Activated T-helper 17 cell treated with anti-CD3 and anti-CD28 coated beads, Interleukin-2, amount 50 U/mL, for 72 hours (primary cell): ENCODE measurements at regions not wholly inside any gene's neighbourhood (a gene's known extent, or its start where the extent isn't known, plus 50 kb on each side); places are given as distances from the start of the nearest gene placed in this dataset.
"Not testable (repeated sequence)": the region's sequence is repeated elsewhere in the genome, so short reads cannot be mapped to it uniquely, and the experiment has no call there.

ENCODE experiments used
- ATAC-seq: fragments of 150-1000 bp; cut with Tn5 transposase; replicated peaks from 2 replicates; pipeline ENCODE4 v1.10.0; 2021; ENCODE audit warnings: mild to moderate bottlenecking, moderate library complexity
- H3K27ac Mint-ChIP-seq: one replicate; pipeline ENCODE4 v1.8.0; 2022; ENCODE audit warnings: mixed read lengths
- H3K27me3 Mint-ChIP-seq: one replicate; pipeline ENCODE4 v1.8.0; 2022; ENCODE audit warnings: mixed read lengths
- H3K36me3 Mint-ChIP-seq: one replicate; pipeline ENCODE4 v1.8.0; 2022; ENCODE audit warnings: low read depth, mild to moderate bottlenecking, mixed read lengths
- H3K4me1 Mint-ChIP-seq: one replicate; pipeline ENCODE4 v1.8.0; 2022; ENCODE audit warnings: mixed read lengths
- H3K4me3 Mint-ChIP-seq: one replicate; pipeline ENCODE4 v1.8.0; 2022; ENCODE audit warnings: mild to moderate bottlenecking, mixed read lengths
- H3K9me3 Mint-ChIP-seq: one replicate; pipeline ENCODE4 v1.8.0; 2022; ENCODE audit warnings: mixed read lengths

DNA sequence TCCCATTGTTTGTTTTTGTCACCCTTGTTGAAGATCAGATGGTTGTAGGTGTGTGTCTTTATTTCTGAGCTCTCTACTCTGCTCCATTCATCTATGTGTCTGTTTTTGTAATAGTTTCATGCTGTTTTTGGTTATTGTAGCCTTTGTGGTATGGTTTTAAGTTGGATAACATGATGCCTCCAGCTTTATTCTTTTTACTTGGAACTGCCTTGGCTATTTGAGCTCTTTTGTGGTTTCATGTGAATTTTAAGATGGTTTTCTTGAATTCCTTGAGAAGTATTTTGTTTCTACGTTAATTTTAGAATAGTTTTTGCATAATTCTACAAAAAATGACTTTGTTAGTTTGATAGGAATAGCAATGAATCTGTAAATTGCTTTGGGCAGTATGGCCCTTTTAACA, 170.0 kb upstream of the IGFBP3 start:
- no peak overlapping the region for H3K4me3 Mint-ChIP-seq
- no peaks in the 10 kb centered on the region for H3K36me3 Mint-ChIP-seq
- H3K27ac Mint-ChIP-seq = no peak overlapping the region
- H3K27me3 Mint-ChIP-seq = no peaks in the 10 kb centered on the region
- ATAC-seq = no peak
- H3K4me1 Mint-ChIP-seq = no peaks in the 10 kb centered on the region
- H3K9me3 Mint-ChIP-seq = peaks cover 9% of the 10 kb centered on the region

DNA sequence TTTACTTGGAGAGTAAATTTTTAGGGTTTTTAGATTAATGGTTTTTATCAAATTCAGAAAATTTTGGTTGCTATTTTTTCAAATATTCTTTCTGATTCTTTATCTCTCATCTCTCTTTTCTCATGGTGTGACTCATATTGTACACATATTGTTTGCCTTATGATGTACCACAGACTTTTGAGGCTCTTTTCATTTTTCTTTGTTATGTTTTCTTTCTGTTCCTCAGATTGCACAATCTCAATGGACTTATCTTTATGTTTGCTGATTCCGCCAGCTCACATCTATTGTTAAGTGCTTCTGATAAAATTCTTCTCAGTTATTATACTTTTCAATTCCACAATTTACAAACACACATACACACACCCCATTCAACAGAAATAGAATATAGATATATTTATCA, 168.2 kb upstream of the IGFBP3 start:
- peaks cover 9% of the 10 kb centered on the region for H3K9me3 Mint-ChIP-seq
- H3K4me1 Mint-ChIP-seq = no peaks in the 10 kb centered on the region
- H3K4me3 Mint-ChIP-seq = no peak overlapping the region
- no peak overlapping the region for H3K27ac Mint-ChIP-seq
- ATAC-seq = no peak
- H3K36me3 Mint-ChIP-seq = no peaks in the 10 kb centered on the region
- no peaks in the 10 kb centered on the region for H3K27me3 Mint-ChIP-seq

DNA sequence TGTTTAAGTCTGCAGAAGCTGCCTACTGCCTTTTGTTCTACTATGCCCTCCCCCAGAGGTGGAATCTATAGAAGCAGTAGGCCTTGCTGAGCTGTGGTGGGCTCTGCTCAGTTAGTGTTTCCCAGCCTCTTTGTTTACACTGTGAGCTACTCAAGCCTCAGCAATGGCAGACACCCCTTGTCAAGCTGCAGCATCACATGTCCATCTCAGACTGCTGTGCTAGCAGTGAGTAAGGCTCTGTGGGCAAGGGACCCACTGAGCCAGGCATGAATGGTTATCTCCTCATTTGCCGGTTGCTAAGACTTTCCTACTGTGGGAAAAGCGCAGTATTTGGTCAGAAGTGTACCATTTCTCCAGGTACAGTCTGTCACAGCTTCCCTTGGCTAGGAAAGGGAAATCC, 167.4 kb upstream of the IGFBP3 start:
- not testable (repeated sequence) for H3K4me3 Mint-ChIP-seq, ATAC-seq, H3K36me3 Mint-ChIP-seq, H3K9me3 Mint-ChIP-seq, H3K4me1 Mint-ChIP-seq, H3K27ac Mint-ChIP-seq, H3K27me3 Mint-ChIP-seq

DNA sequence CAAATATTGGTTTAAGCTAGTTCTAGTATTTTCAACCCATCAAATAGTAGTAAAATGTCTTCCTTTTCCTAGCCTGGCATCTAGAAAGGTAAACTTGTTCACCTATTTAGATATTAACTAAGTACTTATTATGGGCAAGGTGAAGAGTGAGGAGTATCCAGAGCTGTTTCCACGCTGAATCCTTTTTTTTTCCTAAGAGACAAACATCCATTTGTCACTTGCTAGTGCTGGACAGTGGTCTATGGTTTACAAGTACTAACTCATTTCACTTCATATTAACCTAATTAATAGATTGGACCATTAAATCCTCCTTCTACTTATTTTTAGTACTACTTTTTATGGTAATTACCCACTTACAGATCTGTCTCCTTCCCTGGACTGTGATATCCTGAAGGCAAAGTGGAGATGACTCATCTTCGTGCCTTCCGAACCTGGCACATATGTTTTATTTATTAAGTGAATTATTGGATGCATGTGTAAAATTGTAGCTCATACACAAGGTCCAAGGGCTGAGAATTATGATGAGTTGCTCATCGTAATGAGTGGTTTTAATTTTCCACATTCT, 159.6 kb upstream of the IGFBP3 start:
- Mint-ChIP-seq H3K27ac (no peak overlapping the region), H3K36me3 (no peaks in the 10 kb centered on the region), H3K9me3 (peaks cover 5% of the 10 kb centered on the region), H3K4me3 (no peak overlapping the region), H3K4me1 (no peaks in the 10 kb centered on the region), H3K27me3 (no peaks in the 10 kb centered on the region)
- ATAC-seq = no peak

DNA sequence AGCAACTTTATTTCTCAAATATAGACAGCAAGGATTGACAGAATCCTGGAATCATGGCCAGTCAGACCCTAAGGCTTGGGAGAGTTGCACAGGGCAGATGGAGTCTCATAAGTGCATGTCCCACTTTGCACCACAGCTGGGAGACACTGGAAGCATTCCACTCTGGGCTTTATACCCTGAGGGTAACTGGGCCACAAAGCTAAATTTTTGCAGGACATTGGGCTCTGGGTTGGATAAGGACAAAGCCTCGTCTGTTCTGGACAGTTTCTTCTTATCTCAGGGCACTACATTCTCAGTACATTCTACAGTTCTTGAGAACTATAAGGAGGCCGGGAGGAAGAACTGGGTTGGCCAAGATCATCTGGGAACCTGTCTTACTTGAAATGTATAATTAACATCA, 158.3 kb upstream of the IGFBP3 start:
- H3K4me3 Mint-ChIP-seq = no peak overlapping the region
- H3K9me3 Mint-ChIP-seq = peaks cover 5% of the 10 kb centered on the region
- no peaks in the 10 kb centered on the region for H3K27me3 Mint-ChIP-seq
- no peak for ATAC-seq
- H3K4me1 Mint-ChIP-seq = no peaks in the 10 kb centered on the region
- H3K36me3 Mint-ChIP-seq = no peaks in the 10 kb centered on the region
- H3K27ac Mint-ChIP-seq = no peak overlapping the region

DNA sequence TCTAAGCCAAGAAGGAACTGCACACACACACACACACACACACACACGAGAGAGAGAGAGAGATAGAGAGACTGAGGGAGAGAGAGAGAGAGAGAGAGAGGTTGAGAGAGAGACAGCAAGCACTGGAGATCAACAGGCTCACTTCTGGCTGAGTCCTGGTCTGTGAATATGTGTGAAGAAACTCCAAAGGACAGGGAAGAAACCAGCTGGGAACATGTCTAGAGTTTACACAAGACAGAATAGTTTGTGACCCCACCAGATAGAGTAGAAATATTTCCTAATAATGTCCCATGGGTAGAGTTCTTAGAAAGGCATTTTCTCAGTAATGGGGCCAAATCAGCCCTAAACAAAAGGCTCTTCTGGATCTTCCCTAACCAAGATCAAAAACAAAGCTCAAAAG, 155.5 kb upstream of the IGFBP3 start:
- no peak for ATAC-seq
- Mint-ChIP-seq H3K27ac (no peak overlapping the region), H3K27me3 (no peaks in the 10 kb centered on the region), H3K36me3 (no peaks in the 10 kb centered on the region), H3K9me3 (peaks cover 5% of the 10 kb centered on the region), H3K4me1 (no peaks in the 10 kb centered on the region), H3K4me3 (no peak overlapping the region)

DNA sequence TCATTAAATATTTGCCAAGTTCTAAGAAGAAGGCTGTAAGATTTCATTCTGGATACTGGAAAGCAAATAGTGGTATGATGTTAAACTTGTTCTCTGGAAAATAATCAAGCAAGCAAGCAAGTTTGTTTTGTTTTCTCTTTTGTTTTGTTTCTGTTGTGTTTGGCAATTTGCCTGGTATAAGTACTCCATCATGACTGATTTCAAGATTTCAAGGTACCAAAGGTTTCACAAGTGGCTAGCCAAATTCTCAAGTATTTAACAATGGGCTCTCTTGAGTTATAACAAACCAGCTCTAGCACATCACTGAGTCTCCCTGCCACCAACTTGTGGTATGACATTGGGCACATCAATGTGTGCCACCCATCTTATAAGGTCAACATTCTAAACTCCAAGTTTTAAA, 151.7 kb upstream of the IGFBP3 start:
- H3K9me3 Mint-ChIP-seq = peaks cover under 1% of the 10 kb centered on the region
- H3K4me1 Mint-ChIP-seq = no peaks in the 10 kb centered on the region
- no peak overlapping the region for H3K4me3 Mint-ChIP-seq
- H3K36me3 Mint-ChIP-seq = no peaks in the 10 kb centered on the region
- H3K27me3 Mint-ChIP-seq = no peaks in the 10 kb centered on the region
- no peak overlapping the region for H3K27ac Mint-ChIP-seq
- no peak for ATAC-seq

DNA sequence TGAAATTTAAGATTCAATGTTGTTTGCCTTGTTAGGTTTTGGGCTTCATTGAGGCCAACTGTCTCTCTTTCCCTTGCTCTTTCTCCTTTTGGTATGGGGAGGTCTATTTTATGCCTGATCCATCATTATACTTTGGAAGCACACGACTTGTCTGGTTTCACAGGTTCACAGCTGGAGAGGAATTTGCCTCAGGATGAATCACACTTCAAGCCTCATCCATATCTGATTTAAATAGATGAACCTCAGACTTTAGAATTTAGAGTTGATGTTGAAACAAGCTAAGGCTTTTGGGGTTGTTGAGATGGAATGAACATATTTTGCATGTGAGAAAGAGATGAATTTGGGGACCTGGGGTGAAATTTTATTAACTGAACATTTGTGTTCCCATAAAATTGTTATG, 150.5 kb upstream of the IGFBP3 start:
- Mint-ChIP-seq H3K9me3 (no peaks in the 10 kb centered on the region), H3K4me3 (no peak overlapping the region), H3K36me3 (no peaks in the 10 kb centered on the region), H3K27ac (no peak overlapping the region), H3K27me3 (no peaks in the 10 kb centered on the region), H3K4me1 (no peaks in the 10 kb centered on the region)
- no peak for ATAC-seq

DNA sequence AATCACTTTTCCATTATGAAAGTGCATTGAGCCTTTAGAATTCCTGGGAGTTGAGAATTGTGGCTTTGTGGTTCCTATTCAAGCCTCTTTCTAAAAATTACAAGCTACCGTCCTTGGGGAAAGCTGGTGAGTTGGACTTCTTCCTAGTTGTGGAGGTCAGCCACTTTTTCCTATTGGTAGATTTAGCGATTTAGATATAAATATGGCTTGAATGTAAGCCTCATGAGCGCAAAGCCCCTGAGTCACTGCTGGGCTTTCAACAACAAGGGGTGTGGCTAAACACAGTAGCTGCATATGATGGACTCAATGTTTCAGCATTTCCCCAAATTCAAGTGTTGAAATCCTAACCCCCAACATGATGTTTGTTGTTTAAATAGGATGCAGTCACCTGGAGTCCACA, 150.0 kb upstream of the IGFBP3 start:
- Mint-ChIP-seq H3K27ac (no peak overlapping the region), H3K36me3 (no peaks in the 10 kb centered on the region), H3K4me1 (no peaks in the 10 kb centered on the region), H3K9me3 (no peaks in the 10 kb centered on the region), H3K27me3 (no peaks in the 10 kb centered on the region), H3K4me3 (no peak overlapping the region)
- no peak for ATAC-seq

DNA sequence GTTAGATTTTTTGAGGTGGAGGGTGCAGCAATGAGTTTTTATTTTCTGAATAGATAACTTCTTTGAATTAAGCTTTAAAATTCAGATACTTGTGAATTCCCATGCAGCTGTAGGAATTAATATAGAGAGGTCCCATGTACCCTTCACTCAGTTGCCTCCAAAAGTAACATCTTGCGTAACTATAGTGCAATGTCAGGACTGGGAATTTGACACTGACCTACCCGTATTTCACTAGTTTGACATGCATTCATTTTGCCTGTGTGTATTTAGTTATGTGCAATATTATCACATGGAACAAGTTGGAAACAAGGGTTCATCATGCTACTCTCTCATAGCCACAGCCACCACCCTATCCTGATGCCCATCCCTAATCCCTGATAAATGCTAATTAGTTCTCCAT, 147.1 kb upstream of the IGFBP3 start:
- no peaks in the 10 kb centered on the region for H3K36me3 Mint-ChIP-seq
- H3K27me3 Mint-ChIP-seq = no peaks in the 10 kb centered on the region
- no peaks in the 10 kb centered on the region for H3K4me1 Mint-ChIP-seq
- ATAC-seq = no peak
- no peak overlapping the region for H3K4me3 Mint-ChIP-seq
- no peak overlapping the region for H3K27ac Mint-ChIP-seq
- no peaks in the 10 kb centered on the region for H3K9me3 Mint-ChIP-seq

DNA sequence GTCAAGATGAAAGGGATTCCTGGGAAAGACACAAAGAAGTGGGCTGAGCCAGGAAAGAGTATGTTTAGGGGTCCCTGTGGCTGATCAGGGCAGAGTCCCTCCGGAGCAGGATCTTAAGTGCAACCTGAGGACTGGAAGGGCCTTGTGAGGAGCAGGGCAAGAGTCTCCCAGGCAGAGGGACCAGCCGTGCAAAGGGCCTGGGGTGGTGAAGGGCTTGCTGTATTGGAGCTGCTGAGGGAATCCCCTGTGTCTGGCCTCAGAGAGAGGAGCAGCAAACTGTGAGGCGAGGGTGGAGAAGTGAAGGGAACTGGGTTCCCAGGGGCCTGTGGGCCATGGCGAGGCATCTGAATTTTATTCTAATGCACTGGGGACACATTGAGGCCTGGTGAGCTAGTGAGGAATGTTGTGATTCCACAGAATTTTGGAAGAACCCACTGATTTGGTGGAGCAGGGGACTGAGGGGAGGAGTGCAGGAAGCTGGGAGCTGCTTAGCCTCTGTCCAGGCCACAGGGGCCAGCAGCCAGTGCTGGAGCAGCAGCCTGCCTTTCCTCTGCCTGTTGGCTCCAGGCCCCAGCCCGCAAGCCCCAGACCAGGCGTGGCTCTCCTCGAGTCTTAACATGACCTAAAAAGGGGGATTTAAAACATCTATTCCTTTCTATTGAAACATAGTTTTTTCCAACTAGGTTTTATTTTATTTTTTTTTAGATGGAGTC, 138.4 kb upstream of the IGFBP3 start:
- no peaks in the 10 kb centered on the region for H3K36me3 Mint-ChIP-seq
- ATAC-seq = no peak
- H3K4me3 Mint-ChIP-seq = no peak overlapping the region
- H3K9me3 Mint-ChIP-seq = no peaks in the 10 kb centered on the region
- no peaks in the 10 kb centered on the region for H3K27me3 Mint-ChIP-seq
- H3K27ac Mint-ChIP-seq = no peak overlapping the region
- H3K4me1 Mint-ChIP-seq = no peaks in the 10 kb centered on the region

DNA sequence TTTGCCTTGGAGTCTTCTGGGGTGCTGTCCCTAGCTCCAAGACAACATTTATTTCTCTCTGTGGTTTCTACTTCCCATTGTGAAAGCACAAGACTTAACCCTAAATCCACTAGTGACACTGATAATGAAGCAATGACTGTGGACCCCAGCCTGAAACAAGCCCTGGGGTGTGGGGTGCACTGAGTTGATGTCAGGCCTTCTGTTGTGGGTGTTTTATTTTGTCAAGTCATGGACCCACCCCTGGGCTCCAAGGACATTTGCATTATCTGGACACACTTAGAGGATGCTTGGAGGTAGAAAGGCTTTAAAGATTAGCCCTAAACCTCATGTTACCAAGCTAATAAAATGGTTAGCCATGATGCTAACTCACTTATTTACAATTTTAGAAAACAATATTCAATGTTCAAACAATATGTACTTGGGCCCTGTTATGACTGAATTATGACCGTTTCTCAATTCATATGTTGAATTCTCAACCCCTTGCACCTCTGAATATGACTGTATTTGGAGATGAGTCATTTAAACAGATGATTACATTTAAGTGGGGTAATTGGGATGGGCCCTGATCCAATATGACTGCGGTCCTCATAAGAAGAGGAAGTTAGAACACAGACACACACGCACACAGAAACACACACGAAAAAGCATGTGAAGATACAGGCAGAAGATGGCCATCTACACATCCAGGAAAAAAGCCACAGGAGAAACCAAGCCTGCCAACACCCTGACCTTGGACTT, 137.2 kb upstream of the IGFBP3 start:
- Mint-ChIP-seq H3K9me3 (no peaks in the 10 kb centered on the region), H3K27ac (no peak overlapping the region), H3K4me3 (no peak overlapping the region), H3K36me3 (no peaks in the 10 kb centered on the region), H3K27me3 (no peaks in the 10 kb centered on the region), H3K4me1 (no peaks in the 10 kb centered on the region)
- ATAC-seq = peak; percentile 55

DNA sequence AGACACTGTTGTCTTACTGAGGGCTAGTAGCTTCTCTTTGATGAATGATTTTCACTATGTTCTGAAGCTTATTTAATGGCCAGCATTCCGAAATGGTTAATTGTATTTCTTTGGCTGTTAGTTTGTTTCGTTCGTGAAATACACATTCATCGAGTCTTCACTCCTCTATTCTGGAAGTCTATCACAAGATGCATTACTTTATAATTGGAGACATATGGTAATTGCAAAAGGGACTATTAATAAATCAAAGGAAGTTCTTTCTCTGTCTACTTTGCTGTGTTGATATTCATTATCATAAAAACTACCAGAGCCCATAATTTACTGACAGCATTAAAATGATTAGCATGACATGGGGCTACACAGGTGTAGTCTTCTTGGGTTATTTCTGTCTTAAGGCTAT, 133.8 kb upstream of the IGFBP3 start:
- Mint-ChIP-seq H3K27ac (no peak overlapping the region), H3K36me3 (no peaks in the 10 kb centered on the region), H3K9me3 (no peaks in the 10 kb centered on the region), H3K27me3 (no peaks in the 10 kb centered on the region), H3K4me3 (no peak overlapping the region), H3K4me1 (no peaks in the 10 kb centered on the region)
- ATAC-seq = no peak

DNA sequence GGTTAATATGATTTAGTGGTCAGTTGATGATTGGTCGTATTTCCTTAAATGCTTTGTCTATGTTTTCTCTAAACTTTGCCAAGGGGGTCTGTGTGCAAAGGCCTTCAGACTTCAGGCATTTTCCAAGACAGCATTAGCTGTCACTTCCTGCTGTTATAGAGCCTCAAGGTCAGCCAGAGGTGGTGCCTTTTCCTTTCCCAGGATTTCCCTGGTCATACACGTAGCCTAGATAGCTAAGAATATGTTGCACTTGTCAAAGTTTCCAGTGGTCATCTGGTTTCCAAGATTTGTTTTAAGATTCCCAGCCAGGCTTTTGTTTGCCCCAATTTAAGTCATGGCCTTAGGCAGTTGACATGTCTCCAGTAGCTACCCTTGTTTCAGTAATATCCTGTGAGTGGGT, 133.2 kb upstream of the IGFBP3 start:
- no peaks in the 10 kb centered on the region for H3K4me1 Mint-ChIP-seq
- H3K4me3 Mint-ChIP-seq = no peak overlapping the region
- ATAC-seq = no peak
- no peak overlapping the region for H3K27ac Mint-ChIP-seq
- no peaks in the 10 kb centered on the region for H3K36me3 Mint-ChIP-seq
- no peaks in the 10 kb centered on the region for H3K27me3 Mint-ChIP-seq
- H3K9me3 Mint-ChIP-seq = no peaks in the 10 kb centered on the region

DNA sequence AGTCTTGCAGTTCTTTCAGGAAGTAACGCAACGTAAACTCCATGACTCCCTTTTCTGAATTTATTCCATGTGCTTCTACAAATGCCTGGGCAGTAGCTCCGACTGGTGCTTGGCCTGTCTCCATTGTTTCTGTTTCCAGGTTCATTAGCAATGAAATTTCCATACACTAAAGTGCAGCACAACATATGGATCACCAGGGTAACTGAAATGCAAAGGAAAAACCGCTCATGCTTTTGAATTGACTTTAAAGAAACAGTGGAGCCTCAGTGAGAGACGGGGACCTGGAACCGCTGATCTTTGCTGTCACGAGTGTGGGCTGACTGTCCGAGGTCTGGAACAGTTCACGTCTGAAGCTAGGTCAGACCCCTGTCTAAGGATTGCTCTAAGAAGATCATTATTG, 126.5 kb upstream of the IGFBP3 start:
- Mint-ChIP-seq H3K27me3 (no peaks in the 10 kb centered on the region), H3K4me1 (no peaks in the 10 kb centered on the region), H3K36me3 (no peaks in the 10 kb centered on the region), H3K27ac (no peak overlapping the region), H3K9me3 (peaks cover 3% of the 10 kb centered on the region), H3K4me3 (no peak overlapping the region)
- no peak for ATAC-seq
